Omental fat pad (tissue), 3 donors: ENCODE measurements at regions not wholly inside any gene's neighbourhood (a gene's known extent, or its start where the extent isn't known, plus 50 kb on each side); places are given as distances from the start of the nearest gene placed in this dataset.

Experiments used
- ATAC-seq: fragments of 150-250 bp; one replicate; pipeline ENCODE4 v1.9.1; 2016; ENCODE audit warnings: mild to moderate bottlenecking, moderate library complexity; ENCODE audit not compliant: low FRiP score
- DNase-seq: peaks from one replicate; pipeline ENCODE4 v3.0.0-alpha.2; 2019; ENCODE audit warnings: low spot score
- TF ChIP-seq, protein P1 (sequence below), 3 donors: fragments of 450-650 bp; IDR thresholded peaks; one replicate each; pipeline ENCODE4 v1.5.1; 2016 to 2017; ENCODE audit warnings: antibody characterized with exemption in 3 of 3, mild to moderate bottlenecking in 3 of 3, moderate library complexity in 2 of 3

DNA sequence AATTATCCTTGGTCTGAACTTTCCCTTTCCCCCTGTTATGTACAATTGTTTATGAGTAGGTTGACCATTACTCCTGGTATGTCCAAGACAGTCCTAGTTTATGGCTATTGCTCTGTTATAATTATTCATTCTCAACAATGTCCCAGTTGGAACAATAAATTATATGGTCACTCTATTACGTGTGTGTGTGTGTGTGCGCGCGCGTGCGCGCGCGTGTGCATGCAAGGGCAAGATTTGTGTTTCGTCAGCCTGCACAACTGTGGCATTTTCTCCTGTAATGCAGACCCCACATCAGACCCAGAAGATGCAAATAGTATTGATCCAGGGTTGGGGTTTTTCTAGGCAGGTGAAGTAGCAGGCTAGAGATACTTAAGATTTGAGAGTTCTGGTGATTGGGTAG lies 88.4 kb downstream of the ESM1 start:
- TF ChIP-seq, protein P1, sequence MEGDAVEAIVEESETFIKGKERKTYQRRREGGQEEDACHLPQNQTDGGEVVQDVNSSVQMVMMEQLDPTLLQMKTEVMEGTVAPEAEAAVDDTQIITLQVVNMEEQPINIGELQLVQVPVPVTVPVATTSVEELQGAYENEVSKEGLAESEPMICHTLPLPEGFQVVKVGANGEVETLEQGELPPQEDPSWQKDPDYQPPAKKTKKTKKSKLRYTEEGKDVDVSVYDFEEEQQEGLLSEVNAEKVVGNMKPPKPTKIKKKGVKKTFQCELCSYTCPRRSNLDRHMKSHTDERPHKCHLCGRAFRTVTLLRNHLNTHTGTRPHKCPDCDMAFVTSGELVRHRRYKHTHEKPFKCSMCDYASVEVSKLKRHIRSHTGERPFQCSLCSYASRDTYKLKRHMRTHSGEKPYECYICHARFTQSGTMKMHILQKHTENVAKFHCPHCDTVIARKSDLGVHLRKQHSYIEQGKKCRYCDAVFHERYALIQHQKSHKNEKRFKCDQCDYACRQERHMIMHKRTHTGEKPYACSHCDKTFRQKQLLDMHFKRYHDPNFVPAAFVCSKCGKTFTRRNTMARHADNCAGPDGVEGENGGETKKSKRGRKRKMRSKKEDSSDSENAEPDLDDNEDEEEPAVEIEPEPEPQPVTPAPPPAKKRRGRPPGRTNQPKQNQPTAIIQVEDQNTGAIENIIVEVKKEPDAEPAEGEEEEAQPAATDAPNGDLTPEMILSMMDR (IDR thresholded peaks at IDR 0.05): no peak
- no peak for DNase-seq
- ATAC-seq: no peak

DNA sequence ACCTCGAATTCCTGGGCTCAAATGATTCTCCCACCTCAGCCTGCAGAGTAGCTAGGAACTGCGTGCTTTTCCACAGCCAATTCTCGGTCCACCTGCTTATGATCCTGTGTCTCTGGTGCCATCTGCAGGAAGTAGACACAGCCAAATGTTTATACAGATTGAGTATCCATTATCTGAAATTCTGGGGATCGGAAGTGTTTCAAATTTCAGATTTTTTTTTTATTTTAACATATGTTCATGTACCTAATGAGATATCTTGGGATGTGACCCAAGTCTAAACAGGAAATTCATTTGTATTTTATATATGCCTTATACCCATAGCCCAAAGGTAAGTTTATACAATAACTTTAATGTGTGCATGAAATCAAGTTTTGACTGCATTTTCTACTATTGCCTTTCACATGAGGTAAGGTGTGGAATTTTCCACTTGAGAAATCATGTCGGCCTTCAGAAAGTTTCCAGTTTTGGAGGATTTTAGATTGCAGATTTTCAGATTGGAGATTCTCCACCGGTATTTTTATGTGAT lies 89.5 kb downstream of the ESM1 start:
- peak; percentile 91 for ATAC-seq
- TF ChIP-seq, protein P1 (IDR thresholded peaks at IDR 0.05): no peak

DNA sequence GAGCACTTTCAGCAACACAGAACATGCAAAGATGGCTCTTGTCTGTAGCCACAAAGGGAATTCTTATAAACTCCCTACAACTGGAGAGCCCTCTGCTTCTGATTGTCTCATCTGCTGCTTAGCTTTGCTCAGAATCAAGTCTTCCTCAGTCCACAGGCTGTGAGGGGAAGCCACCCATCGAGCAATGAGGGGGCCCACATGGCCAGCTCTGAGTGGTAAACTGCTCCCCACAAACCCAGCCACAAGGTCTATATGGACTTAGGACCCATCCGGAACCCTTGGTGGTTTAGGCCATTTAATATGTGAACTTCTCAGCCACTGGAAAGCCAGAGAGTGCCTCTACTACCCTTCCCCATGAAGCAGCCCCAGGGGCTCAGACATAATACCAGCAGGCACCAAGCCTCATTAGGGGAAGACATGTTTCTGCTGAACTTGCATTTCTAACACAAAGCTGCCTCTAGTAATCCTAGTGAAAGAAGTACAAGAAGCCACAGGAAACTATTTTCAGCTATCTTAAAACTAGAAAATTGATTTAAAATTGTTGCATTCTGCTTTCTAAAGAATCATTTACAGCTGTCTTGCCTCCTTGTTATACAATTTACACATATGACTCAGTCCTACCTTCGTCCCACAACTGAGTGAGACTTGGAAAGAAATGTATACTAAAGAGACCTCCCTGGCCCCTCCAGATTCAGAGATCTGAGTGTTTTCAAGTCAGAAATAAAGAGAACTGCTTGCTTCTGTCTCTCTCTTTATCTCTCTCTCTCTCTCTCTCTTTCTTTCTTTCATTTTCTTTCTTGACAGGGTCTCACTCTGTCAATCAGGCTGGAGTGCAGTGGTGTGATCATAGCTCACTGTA lies 90.2 kb downstream of the ESM1 start:
- DNase-seq (no peak), ATAC-seq (no peak)
- TF ChIP-seq, protein P1 (IDR thresholded peaks at IDR 0.05): no peak

More for the DNA sequence above, 89.5 kb downstream of the ESM1 start:
- no peak for DNase-seq

DNA sequence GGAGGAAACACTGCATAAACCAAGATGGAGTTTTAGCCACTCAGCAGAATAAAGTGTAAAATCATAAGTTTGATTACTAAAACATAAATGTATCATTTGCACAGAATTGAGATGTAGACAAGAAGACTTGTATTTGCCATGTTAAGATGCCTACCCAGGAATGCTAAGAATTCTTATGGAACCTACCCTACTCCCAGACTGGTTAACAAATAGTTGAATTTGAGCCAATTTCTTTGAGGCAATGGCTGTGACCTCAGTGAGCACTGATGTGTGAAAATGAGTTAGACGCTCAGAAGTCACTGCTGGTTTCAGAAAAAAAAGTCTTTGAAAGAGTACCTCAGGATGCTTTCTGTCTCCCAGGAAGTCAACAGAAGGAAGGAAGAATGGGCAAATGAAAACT lies 95.6 kb downstream of the ESM1 start:
- ATAC-seq (no peak), DNase-seq (no peak)
- TF ChIP-seq, protein P1 (IDR thresholded peaks at IDR 0.05): no peak

DNA sequence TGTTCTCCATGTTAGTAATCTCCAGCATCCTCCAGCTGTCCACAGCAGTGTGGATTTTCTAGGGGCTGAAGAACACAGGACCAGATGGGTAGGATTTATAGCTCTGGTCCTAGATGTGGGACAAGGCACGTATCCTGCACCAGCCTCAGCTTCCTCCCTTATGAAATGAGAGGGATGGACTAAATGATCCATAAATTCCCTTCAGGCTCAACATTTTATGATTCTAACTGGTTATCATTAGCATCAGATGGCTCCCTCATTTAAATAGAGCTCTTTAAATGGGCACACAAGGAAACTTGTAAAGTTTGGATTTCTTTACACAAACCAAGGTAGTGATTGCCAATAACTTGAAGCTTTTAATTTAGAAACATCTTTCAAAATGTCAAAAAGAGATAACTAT lies 97.7 kb downstream of the ESM1 start:
- TF ChIP-seq, protein P1 (IDR thresholded peaks at IDR 0.05): no peak
- ATAC-seq (no peak), DNase-seq (no peak)

DNA sequence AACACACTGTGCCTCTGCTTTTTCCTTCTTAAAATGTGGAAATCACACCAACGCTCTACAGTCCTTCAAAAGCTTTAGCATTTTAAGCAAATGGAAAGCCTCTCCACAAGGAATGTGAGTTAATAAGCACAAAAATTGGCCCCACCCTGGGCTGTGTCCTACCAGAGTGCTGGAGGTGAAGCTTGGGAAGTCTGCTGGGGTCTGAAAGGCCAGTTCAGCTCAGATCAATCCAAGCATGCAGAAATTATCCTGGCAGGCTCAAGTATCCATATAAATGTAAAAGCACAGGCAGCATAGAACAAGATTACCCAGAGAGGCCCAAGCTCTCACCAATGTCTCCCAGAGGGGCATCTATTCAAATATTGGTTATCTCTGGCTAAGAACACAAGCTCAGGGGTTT lies 98.5 kb downstream of the ESM1 start:
- ATAC-seq: no peak
- TF ChIP-seq, protein P1 (IDR thresholded peaks at IDR 0.05): no peak

DNA sequence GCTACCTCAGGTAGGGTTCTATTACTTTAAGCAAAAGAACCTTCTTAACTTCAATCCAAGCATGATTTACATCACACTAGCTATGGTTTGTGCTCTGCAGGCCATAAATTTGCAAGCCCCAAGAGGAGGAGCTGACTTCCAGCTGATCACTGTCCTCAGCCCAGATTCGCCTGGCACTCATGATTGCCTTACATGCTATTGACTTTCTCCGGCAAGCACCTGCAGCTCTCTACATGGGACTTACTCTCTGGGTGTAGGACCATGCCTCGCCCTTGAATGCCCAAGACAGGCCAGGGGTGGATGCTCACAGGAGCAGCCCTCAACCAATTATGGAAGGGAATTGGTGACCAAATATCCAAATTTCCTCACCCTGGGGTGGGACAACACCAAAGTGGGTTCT lies 99.8 kb downstream of the ESM1 start:
- ATAC-seq (no peak), DNase-seq (no peak)
- TF ChIP-seq, protein P1 (IDR thresholded peaks at IDR 0.05): no peak

More for the DNA sequence above, 98.5 kb downstream of the ESM1 start:
- DNase-seq: no peak
